ENCODE measurements at regions not wholly inside any gene's neighbourhood (a gene's known extent, or its start where the extent isn't known, plus 50 kb on each side); places are given as distances from the start of the nearest gene placed in this dataset.

- TF ChIP-seq CTCF (IDR thresholded peaks at IDR 0.05; ENCODE audit: insufficient read depth, low read length, poor library complexity, severe bottlenecking), result no peak
- TF ChIP-seq EZH2phosphoT487 (conservative IDR thresholded peaks at IDR 0.05; ENCODE audit: low read length), result no peak
Measured at GRCh38 chr15:38086611-38087010, 152.2 kb downstream of the TMCO5A start.
